T-helper 17 cell (primary cell): ENCODE measurements at regions not wholly inside any gene's neighbourhood (a gene's known extent, or its start where the extent isn't known, plus 50 kb on each side); places are given as distances from the start of the nearest gene placed in this dataset.

Source experiments
- ATAC-seq: fragments of 150-1000 bp; cut with Tn5 transposase; 2 replicates; pipeline ENCODE4 v1.10.0; 2021; ENCODE audit warnings: mild to moderate bottlenecking, moderate library complexity
- DNase-seq, 3 donors: peaks; one replicate each; pipeline versions ENCODE4 v3.0.0 to v3.0.0-alpha.2; 2020 to 2021
- H3K9me3 ChIP-seq: one replicate; pipeline ENCODE4 v1.7.0; 2013; ENCODE audit warnings: low read length, mild to moderate bottlenecking; ENCODE audit not compliant: control insufficient read depth, poor library complexity, severe bottlenecking
- H3K27ac Mint-ChIP-seq: one replicate; pipeline ENCODE4 v1.8.0; 2022; ENCODE audit warnings: mild to moderate bottlenecking, moderate library complexity, mixed read lengths
- H3K27me3 Mint-ChIP-seq: one replicate; pipeline ENCODE4 v1.8.0; 2022; ENCODE audit warnings: mixed read lengths
- H3K36me3 Mint-ChIP-seq: one replicate; pipeline ENCODE4 v1.8.0; 2022; ENCODE audit warnings: low read depth, mixed read lengths
- H3K4me1 Mint-ChIP-seq: one replicate; pipeline ENCODE4 v1.8.0; 2022; ENCODE audit warnings: mild to moderate bottlenecking, mixed read lengths
- H3K4me3 Mint-ChIP-seq: one replicate; pipeline ENCODE4 v1.8.0; 2022; ENCODE audit warnings: mild to moderate bottlenecking, moderate library complexity, mixed read lengths

DNA sequence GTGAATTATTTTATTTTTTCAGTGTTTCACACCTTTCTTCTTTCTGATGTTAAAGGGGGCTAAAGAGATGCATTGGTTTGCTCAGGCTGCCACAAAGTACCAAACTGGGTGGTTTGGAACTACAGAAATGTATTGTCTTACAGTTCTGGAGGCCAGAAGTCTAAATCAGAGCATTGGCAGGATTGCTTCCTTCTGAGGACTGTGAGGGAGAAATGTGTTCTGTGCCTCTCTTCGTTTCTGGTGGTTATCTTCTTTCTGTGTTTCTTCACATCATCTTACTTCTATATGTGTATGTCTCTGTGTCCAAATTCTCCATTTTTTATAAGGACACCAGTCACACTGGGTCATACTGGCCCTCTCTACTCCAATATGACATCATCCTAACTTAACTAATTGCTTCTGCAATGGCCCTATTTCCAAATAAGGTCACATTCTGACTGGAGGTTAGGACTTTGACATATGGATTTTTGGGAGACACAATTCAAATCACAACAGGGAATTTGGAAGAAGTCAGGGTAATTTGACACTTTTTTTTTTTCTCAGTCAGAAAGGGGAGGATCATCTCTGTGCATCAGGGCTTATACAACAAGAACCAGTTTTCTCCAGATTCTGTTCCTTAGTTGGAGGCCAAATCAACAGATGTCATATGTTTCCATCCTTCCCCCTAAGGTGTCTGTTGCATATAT, 188.2 kb downstream of the KCNRG start:
- H3K27ac Mint-ChIP-seq = no peak overlapping the region
- no peaks in the 10 kb centered on the region for H3K27me3 Mint-ChIP-seq
- DNase-seq = no peak
- H3K4me1 Mint-ChIP-seq = peaks cover 8% of the 10 kb centered on the region
- H3K4me3 Mint-ChIP-seq = no peak overlapping the region
- peaks cover 5% of the 10 kb centered on the region for H3K36me3 Mint-ChIP-seq
- H3K9me3 ChIP-seq = no peaks in the 10 kb centered on the region
- ATAC-seq = no peak

DNA sequence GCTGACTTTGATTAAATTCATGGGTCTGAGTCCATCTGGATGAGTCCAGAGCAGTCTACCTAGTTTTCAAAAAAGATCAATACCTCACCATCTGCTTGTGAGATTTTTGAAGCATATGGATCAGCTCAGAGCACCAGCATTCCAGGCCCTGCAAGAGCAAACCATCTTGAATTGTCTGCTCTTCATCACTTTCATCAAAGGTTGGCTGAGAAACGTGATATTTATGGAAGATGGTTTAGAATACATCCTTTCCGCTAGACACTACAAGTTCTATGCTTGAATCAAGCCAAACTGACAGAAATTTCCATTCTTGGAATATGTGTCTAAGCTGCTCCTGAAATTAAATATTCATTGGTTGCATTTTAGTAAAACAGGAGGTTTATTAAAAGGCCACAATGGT, 190.3 kb downstream of the KCNRG start:
- H3K27ac Mint-ChIP-seq = no peak overlapping the region

DNA sequence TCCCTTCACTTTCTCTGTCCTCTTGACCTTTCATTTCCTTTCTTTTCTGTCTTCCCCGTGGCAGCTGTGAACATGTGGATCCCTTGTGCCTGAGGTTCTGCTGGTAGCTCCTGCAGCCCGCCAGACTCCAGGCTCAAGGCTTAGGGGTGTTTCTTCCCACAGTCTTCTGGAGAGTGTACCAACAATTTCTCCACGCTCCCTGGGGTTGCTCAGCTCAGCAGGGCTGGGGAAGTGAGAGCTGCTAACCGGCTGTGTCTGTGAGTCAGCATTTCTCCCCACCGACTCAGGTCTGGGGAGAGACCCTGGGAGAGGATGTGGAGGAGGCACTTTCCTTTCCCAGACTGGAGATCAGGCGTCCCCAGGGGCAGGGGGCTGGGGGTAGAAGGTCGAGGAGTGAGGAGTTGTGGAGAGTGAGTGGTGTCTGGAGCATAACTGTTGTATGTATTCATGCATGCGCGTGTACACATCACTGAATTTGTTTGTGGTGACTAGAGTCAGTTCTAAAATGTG, 193.6 kb downstream of the KCNRG start:
- Mint-ChIP-seq H3K27me3 (no peaks in the 10 kb centered on the region), H3K36me3 (peaks cover 3% of the 10 kb centered on the region), H3K4me1 (peaks cover 9% of the 10 kb centered on the region), H3K27ac (no peak overlapping the region), H3K4me3 (peak overlapping the region; percentile 56)
- no peak for DNase-seq
- peak; percentile 41 for ATAC-seq
- peaks cover 5% of the 10 kb centered on the region for H3K9me3 ChIP-seq

More for the DNA sequence above, 190.3 kb downstream of the KCNRG start:
- H3K9me3 ChIP-seq = no peaks in the 10 kb centered on the region
- Mint-ChIP-seq H3K36me3 (peaks cover 4% of the 10 kb centered on the region), H3K27me3 (no peaks in the 10 kb centered on the region), H3K4me1 (peaks cover 14% of the 10 kb centered on the region), H3K4me3 (no peak overlapping the region)
- DNase-seq = no peak
- ATAC-seq = no peak

DNA sequence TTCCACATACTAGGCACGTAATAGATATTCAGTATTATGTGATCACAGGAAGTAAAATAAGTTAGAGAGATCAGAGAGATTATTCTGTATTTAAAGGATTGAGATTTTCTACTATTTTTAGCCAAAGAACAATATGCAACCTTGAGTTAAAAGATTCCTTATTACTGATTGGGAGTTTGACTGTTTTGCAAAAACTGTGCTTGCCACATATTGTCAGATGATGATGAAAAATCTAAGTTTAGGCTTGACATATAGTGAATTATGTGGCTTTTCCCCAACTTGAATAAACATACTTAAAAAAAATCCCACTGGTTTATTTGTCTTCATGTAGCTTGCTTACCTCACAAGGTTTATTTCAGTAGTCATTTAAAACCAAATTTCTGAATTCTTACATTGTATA, 194.4 kb downstream of the KCNRG start:
- H3K27me3 Mint-ChIP-seq = no peaks in the 10 kb centered on the region
- peaks cover 14% of the 10 kb centered on the region for H3K4me1 Mint-ChIP-seq
- no peak for ATAC-seq
- no peak for DNase-seq
- H3K36me3 Mint-ChIP-seq = peaks cover 3% of the 10 kb centered on the region
- no peak overlapping the region for H3K27ac Mint-ChIP-seq
- no peak overlapping the region for H3K4me3 Mint-ChIP-seq
- peaks cover 5% of the 10 kb centered on the region for H3K9me3 ChIP-seq

DNA sequence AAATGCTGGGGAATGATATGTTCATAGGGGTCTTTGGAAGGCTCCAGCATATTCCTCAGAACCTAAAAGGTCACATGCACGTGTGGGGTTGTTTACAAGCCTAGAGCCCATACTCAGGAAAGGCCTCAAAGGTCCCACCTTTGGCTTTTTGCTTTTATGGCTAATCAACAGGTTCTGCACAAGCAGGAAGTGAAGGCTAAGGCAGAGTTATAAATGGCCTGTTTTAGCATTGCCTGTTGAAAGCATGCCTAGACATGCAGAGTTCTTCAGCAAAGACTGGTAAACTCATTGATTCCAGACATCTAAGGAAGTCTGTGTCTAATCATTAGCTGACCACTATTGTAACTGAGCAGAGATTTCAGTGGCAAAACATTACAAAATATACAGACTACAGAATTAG, 198.3 kb downstream of the KCNRG start:
- Mint-ChIP-seq H3K27ac (no peak overlapping the region), H3K36me3 (peaks cover 3% of the 10 kb centered on the region), H3K4me3 (no peak overlapping the region), H3K27me3 (no peaks in the 10 kb centered on the region), H3K4me1 (peaks cover 13% of the 10 kb centered on the region)
- DNase-seq (no peak), ATAC-seq (no peak)
- peaks cover 5% of the 10 kb centered on the region for H3K9me3 ChIP-seq

DNA sequence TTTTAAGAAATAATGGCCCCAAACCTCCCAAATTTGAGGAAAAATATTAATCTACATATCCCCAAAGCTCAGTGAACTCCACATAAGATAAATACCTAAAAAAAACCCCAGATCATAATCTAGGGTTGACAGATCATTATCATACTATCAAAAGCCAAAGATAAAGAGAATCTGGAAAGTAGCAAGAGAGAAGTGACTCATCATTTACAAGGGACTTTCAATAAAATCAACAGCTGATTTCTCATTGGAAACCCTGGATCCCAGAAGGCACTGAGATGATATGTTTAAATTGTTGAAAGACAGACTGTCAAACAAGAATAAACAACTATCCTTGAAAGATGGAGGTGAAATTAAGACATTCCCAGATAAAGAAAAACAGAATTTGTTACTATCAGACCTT, 199.3 kb downstream of the KCNRG start:
- ATAC-seq = peak; percentile 54
- Mint-ChIP-seq H3K27me3 (no peaks in the 10 kb centered on the region), H3K27ac (peak overlapping the region; percentile 2), H3K4me3 (peak overlapping the region; percentile 62), H3K4me1 (peaks cover 8% of the 10 kb centered on the region), H3K36me3 (peaks cover 3% of the 10 kb centered on the region)
- DNase-seq = no peak
- H3K9me3 ChIP-seq = peaks cover 5% of the 10 kb centered on the region

DNA sequence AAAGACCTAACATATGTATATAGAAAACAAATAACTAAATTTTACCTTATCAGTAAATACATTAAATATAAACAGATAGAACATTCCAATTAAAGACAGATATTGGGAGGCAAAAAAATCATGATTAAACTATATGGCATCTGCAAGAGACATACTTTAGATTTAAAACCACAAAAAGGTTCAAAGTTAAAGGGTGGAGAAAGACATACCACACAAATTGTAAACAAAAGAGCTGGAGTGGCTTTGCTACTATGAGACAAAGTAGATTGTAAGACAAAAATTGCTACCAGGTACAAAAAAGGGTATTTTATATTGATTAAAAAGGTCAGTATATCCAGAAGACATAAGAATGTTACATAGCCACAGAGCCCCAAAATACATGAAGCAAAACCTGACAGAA, 200.2 kb downstream of the KCNRG start:
- H3K4me3 Mint-ChIP-seq = no peak overlapping the region
- no peak for DNase-seq
- no peak overlapping the region for H3K27ac Mint-ChIP-seq
- no peaks in the 10 kb centered on the region for H3K27me3 Mint-ChIP-seq
- H3K36me3 Mint-ChIP-seq = peaks cover 3% of the 10 kb centered on the region
- H3K9me3 ChIP-seq = peaks cover 5% of the 10 kb centered on the region
- ATAC-seq = no peak
- H3K4me1 Mint-ChIP-seq = peaks cover 7% of the 10 kb centered on the region

DNA sequence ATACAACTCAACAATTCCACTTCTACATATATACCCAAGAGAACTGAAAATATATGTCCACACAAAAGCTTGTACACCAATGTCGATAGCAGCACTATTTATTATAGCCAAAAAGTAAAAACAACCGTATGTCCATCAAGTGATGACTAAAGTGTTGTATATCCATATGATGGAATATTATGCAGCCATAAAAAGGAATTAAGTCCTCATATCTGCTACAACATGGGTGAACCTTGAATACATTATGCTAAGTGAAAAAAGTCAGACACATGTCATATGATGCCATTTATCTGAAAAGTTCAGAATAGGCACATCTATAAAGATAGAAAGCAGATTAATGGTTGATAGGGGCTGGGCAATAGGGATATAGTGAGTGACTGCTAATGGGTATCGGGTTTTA, 204.5 kb downstream of the KCNRG start:
- no peak for DNase-seq
- H3K9me3 ChIP-seq = no peaks in the 10 kb centered on the region
- Mint-ChIP-seq H3K27ac (no peak overlapping the region), H3K27me3 (no peaks in the 10 kb centered on the region), H3K36me3 (peaks cover 5% of the 10 kb centered on the region), H3K4me1 (peaks cover 22% of the 10 kb centered on the region), H3K4me3 (no peak overlapping the region)
- ATAC-seq = no peak

DNA sequence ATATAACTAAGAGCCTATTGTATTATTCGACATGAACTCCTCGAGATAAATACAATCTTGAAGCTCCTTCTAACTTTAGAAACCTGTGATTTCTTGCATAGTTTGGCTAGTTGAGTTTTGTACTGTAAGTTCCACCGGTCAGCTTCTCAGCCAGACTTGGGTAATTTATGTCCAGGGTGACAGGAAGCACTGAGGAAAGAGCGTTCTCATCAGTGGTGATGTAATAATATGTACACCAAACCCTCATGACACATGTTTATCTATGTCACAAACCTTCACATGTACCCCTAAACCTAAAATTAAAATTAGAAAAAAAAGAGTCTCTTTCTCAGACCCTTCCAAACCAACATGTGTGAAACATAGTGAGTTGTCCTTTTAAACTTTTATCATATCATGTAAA, 205.7 kb downstream of the KCNRG start:
- H3K9me3 ChIP-seq = no peaks in the 10 kb centered on the region
- ATAC-seq (no peak), DNase-seq (no peak)
- Mint-ChIP-seq H3K36me3 (peaks cover 5% of the 10 kb centered on the region), H3K4me3 (peak overlapping the region; percentile 32), H3K4me1 (peaks cover 24% of the 10 kb centered on the region), H3K27me3 (no peaks in the 10 kb centered on the region), H3K27ac (peak overlapping the region; percentile 35)

DNA sequence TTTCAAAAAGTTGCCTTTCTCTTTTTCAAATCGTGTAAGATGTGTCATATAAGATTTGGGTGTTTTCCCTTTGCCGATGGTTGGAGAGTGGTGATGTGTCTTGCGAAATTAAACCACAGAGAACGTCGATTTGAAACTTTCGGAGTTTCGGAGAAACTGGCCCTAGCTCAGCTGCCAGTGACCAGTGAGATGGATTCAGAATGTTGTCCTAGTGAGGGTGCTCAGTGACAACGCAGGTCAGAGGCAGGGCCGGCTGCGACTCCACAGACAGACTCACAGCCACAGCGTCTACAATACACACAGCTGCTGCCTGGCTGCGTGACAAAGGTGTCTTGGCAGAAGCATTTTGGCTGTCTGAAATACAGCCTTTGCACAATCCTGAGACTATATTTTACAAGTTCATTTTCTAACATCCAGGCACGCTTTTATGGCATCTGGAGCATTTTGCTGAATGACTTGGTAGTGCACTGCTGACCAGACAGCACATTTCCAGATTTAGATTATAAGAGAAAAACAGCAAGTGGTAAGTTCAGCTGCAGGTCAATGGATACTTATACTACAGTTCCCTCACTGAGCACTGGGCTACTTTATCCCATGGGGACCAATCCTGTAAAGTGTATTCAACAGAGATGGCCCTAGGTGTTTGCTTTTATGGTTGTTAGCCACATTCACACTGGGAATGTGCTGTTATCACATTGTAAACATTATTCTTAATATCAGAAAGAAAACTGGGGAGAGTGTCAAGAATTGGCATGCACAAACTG, 207.5 kb downstream of the KCNRG start:
- ATAC-seq (peak; percentile 82), DNase-seq (no peak)
- Mint-ChIP-seq H3K27me3 (no peaks in the 10 kb centered on the region), H3K27ac (peak overlapping the region; percentile 35), H3K4me1 (peaks cover 37% of the 10 kb centered on the region), H3K4me3 (peak overlapping the region; percentile 84), H3K36me3 (peaks cover 5% of the 10 kb centered on the region)
- no peaks in the 10 kb centered on the region for H3K9me3 ChIP-seq

DNA sequence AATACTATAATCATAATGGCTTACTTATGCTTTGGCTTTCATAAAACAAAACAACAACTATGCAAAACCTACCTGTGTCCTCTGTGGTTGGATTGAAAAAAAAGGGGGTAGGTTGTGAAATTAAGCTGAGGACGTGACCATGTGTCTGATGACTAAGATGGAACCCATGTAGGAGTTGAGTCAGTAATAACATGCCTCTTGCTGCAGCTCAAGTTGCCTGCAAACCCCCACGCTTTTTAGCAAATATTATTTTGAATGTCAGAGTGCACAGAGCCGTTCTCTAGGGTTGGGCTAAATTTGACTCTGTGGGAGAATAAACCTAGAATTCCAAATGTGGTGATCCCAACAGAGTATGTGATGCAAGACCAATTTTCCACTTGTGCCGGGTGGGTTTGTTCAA, 209.3 kb downstream of the KCNRG start:
- peak overlapping the region; percentile 2 for H3K27ac Mint-ChIP-seq
- no peaks in the 10 kb centered on the region for H3K27me3 Mint-ChIP-seq
- no peaks in the 10 kb centered on the region for H3K9me3 ChIP-seq
- DNase-seq (no peak), ATAC-seq (no peak)
- H3K36me3 Mint-ChIP-seq = peaks cover 5% of the 10 kb centered on the region
- no peak overlapping the region for H3K4me3 Mint-ChIP-seq
- H3K4me1 Mint-ChIP-seq = peaks cover 41% of the 10 kb centered on the region

DNA sequence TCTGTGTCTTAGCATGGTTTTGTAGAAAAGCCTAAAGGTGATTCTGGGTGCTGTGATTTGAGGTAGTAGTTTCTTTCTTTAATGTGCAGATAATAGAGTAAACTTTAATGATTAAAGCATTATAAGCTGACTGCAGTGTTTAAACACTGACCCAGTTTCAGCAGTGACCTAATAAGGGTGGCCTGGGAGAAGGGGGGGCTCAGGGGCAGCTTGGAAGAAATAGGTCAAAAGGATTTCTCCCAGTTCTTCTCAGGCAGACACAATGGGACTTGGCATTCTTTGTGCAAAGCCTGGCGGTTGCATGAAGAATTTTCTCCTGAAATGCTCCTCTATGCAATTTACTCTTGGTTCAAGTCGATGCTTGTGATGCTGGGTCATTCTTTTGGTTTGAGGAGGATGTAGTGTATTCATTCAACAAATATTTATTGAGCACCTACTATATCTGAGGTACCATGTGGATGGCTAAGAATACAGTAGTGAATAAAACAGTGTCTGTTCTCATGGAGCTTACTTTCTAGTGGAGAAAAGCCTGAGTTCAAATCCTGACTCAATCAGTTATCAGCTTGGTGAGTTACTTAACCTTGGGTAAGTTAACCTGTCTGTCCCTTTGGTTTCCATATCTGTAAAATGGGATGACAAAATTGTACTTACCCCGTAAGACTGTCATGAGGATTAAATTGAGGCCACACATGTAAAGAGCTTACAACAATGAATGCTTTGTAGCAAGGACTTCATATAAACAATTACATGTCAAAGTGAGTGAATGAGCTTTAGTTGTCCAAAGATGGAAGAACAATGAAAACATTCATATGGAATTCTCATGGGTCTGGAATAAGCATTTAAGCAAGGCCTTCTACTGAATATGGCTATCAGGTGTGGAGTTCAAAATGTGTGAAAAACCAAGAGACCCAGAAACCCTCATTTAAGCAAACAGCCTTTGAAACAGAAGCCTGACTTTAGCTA, 210.2 kb downstream of the KCNRG start:
- DNase-seq = no peak
- ATAC-seq = no peak
- no peaks in the 10 kb centered on the region for H3K9me3 ChIP-seq
- Mint-ChIP-seq H3K4me1 (peaks cover 48% of the 10 kb centered on the region), H3K27ac (peak overlapping the region; percentile 16), H3K27me3 (no peaks in the 10 kb centered on the region), H3K4me3 (no peak overlapping the region), H3K36me3 (peaks cover 5% of the 10 kb centered on the region)
